ENCODE measurements at regions not wholly inside any gene's neighbourhood (a gene's known extent, or its start where the extent isn't known, plus 50 kb on each side); places are given as distances from the start of the nearest gene placed in this dataset.

- no TSS peak for BruUV-seq (replicated peaks)
- in situ Hi-C loops (cut with HindIII; ENCODE audit: extremely low pct_ligation_motif_present, low pct_unique_long_range_greater_than_20kb) (no loop called here), intact Hi-C loops (cut with micrococcal nuclease; ENCODE audit: unreplicated experiment) (no loop called here)
- Histone ChIP-seq H3K4me2 (ENCODE audit: low read depth, low read length) (peak overlapping the region; percentile 43), H3K4me1 (ENCODE audit: insufficient read depth, low read length) (peaks cover 47% of the 10 kb centered on the region), H3K79me2 (ENCODE audit: insufficient read depth, low read length) (no peaks in the 10 kb centered on the region), H3K4me3 (replicated peaks in 1 of 3; ENCODE audit: insufficient read depth in 1 of 3, low read depth in 2 of 3, low read length in 3 of 3) (no peak overlapping the region), H3K9ac (ENCODE audit: insufficient read depth, low read depth, low read length) (no peak overlapping the region), H2AFZ (ENCODE audit: low read length) (no peak overlapping the region), H3K9me3 (ENCODE audit: low read length) (no peaks in the 10 kb centered on the region), H4K20me1 (ENCODE audit: insufficient read depth, low read length) (no peaks in the 10 kb centered on the region), H3K27me3 (ENCODE audit: control insufficient read depth in 1 of 2, insufficient read depth in 2 of 2, low read length in 2 of 2) (peaks cover 0 to 6% of the 10 kb centered on the region in 2 experiments; a peak in 2 of 5 replicates), H3K36me3 (replicated peaks in 1 of 2; ENCODE audit: control insufficient read depth in 1 of 2, insufficient read depth in 2 of 2, low read length in 2 of 2) (no peaks in the 10 kb centered on the region), H3K27ac (ENCODE audit: extremely low read length, insufficient read depth, low read length) (no peak overlapping the region)
- ChIA-PET POLR2A (no interaction called here), CTCF (ENCODE audit: low intra/inter-chr PET ratio, low total read pairs) (no interaction called here)
- FAIRE-seq (no peak), ATAC-seq (peak; percentile 75), DNase-seq (ENCODE audit: low spot score) (peak; percentile 21)
- 6% methylated on average over 3 of the region's 3 CpGs for WGBS (ENCODE audit: low lambda C conversion rate)
- TF ChIP-seq TFAP4 (IDR thresholded peaks at IDR 0.05; ENCODE audit: borderline replicate concordance, low read depth) (no peak), ZNF761 (CRISPR knock-in tag; conservative IDR thresholded peaks at IDR 0.05) (no peak), ZHX2 (IDR thresholded peaks at IDR 0.05; ENCODE audit: low read depth) (no peak), ZHX2 (CRISPR knock-in tag; IDR thresholded peaks at IDR 0.05; ENCODE audit: borderline replicate concordance) (no peak), ZMYM4 (CRISPR knock-in tag; IDR thresholded peaks at IDR 0.05) (peak; percentile 51), RNF219 (CRISPR knock-in tag; IDR thresholded peaks at IDR 0.05) (no peak), ZNF343 (CRISPR knock-in tag; IDR thresholded peaks at IDR 0.05) (no peak), AKAP8 (CRISPR knock-in tag; IDR thresholded peaks at IDR 0.05) (no peak), SAP130 (CRISPR knock-in tag; IDR thresholded peaks at IDR 0.05; ENCODE audit: low read depth) (peak; percentile 42), ZNF644 (CRISPR knock-in tag; IDR thresholded peaks at IDR 0.05; ENCODE audit: low read depth) (0 out of 2 replicates have a peak, but pooled peaks have one; percentile 9), LCORL (IDR thresholded peaks at IDR 0.05) (no peak), LCORL (CRISPR knock-in tag; IDR thresholded peaks at IDR 0.05) (peak; percentile 48), RXRB (CRISPR knock-in tag; IDR thresholded peaks at IDR 0.05; ENCODE audit: borderline replicate concordance) (peak; percentile 30; the same call in 1 of the 2 replicates), GABPB1 (CRISPR knock-in tag; IDR thresholded peaks at IDR 0.05) (no peak), POLR2A (IDR thresholded peaks at IDR 0.05; ENCODE audit: insufficient read depth in 1 of 2, low read depth in 2 of 2, low read length in 2 of 2) (no peak)
Observed at GRCh38 chr2:236979664-236980063, 106.0 kb upstream of the COPS8 start.

All from HepG2 (cell line).